Tongue (tissue), 1 donor: ENCODE measurements at regions not wholly inside any gene's neighbourhood (a gene's known extent, or its start where the extent isn't known, plus 50 kb on each side); places are given as distances from the start of the nearest gene placed in this dataset.
A peak's percentile ranks its signal among the peaks of the same experiment; 100 is the strongest.
"Not testable (repeated sequence)": the region's sequence is repeated elsewhere in the genome, so short reads cannot be mapped to it uniquely, and the experiment has no call there.

Experiments
- DNase-seq: peaks from one replicate; pipeline ENCODE4 v3.0.0-alpha.2; 2015

- DNase-seq, result no peak
Observed at GRCh38 chr10:59454171-59454919, 92.0 kb upstream of the FAM13C start.

- no peak for DNase-seq
Observed at GRCh38 chr10:59448616-59449015, 86.3 kb upstream of the FAM13C start.

GRCh38 chr10:59435707-59436106, 73.4 kb upstream of the FAM13C start:
- no peak for DNase-seq

GRCh38 chr10:59434463-59435321, 72.3 kb upstream of the FAM13C start:
- DNase-seq, result peak; percentile 7

- no peak for DNase-seq
Observed at GRCh38 chr10:59433720-59434428, 71.5 kb upstream of the FAM13C start.

GRCh38 chr10:59432207-59432900, 70.0 kb upstream of the FAM13C start:
- peak; percentile 22 for DNase-seq

- not testable (repeated sequence) for DNase-seq
Observed at GRCh38 chr10:59413795-59414194, 51.4 kb upstream of the FAM13C start.
